AG09309 (cell line): ENCODE measurements at regions not wholly inside any gene's neighbourhood (a gene's known extent, or its start where the extent isn't known, plus 50 kb on each side); places are given as distances from the start of the nearest gene placed in this dataset.
A peak's percentile ranks its signal among the peaks of the same experiment; 100 is the strongest.

Experiments
- DNase-seq: peaks from one replicate; pipeline ENCODE4 v3.0.0-alpha.2; 2010; ENCODE audit warnings: low read depth
- H3K4me3 ChIP-seq: 2 replicates; pipeline ENCODE4 v1.5.1; 2011; ENCODE audit warnings: mild to moderate bottlenecking, low read depth, low read length, moderate library complexity; ENCODE audit not compliant: control insufficient read depth
- CTCF ChIP-seq: IDR thresholded peaks from 2 replicates; pipeline ENCODE4 v1.5.1; 2011; ENCODE audit warnings: mild to moderate bottlenecking, low read depth, low read length, inconsistent platforms; ENCODE audit not compliant: insufficient read depth, control insufficient read depth; ENCODE audit errors: missing control alignments

DNA sequence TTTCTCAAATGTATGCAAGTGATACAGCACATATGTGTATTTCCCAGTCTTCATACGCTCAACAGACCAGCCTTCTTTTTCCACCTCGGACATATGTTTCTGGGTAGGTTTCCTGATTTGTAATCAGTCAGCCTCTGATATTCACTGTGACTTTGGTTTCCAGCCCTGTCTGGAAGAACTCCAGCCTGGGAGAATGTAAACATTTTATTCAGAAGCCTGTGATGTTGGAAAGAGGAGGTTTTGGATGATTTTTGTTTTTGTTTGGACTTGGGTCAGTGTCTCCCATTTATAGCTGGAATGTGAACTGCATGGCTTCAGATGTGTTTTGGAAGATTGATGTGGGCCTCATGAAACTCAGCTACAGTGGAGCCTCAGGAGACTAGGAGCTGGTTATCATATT, 172.2 kb upstream of the CENPW start:
- no peak overlapping the region for H3K4me3 ChIP-seq
- no peak for TF ChIP-seq CTCF
- no peak for DNase-seq

GRCh38 chr6:126170433-126170832, 169.5 kb upstream of the CENPW start:
- no peak for DNase-seq
- no peak for TF ChIP-seq CTCF
- H3K4me3 ChIP-seq = no peak overlapping the region

DNA sequence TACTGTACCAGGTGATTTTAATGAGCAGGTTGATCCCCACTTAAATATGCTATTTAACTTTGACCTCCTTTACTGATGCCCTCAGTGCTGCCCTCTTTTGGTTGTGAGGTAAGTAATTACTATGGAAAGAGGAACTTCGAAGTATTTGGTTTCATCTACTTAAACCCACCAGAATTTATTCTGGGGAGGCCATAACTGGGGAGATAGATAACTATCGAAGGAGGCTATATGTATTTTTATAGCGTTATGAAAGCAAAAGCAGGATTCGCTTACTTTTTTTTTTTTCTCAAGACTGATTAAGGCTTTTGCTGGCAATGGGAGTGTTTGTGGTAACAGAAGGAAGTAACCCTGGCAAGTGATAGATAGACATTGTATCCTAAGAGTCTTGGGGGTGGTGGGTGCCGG, 168.9 kb upstream of the CENPW start:
- no peak overlapping the region for H3K4me3 ChIP-seq
- DNase-seq = no peak
- peak; percentile 63 for TF ChIP-seq CTCF

DNA sequence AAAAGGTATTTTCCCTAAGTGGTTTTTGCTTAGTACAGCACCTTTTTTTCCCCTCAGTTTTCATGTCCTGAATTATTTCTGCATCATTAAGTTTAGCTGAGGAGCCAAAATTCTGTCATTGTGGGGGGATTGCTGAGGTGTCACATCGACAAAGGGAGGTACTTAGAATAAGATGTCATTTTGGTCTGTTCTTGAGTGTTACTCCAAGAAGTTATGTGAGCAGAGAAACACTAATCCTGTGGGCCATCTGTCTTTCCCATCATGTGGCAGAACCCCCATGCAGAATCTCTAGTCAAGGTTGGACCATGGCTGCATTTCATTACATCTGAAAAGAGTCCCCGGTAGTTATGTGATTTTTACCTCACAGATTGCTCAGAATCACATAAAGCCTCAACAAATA, 167.8 kb upstream of the CENPW start:
- TF ChIP-seq CTCF = no peak
- no peak for DNase-seq
- no peak overlapping the region for H3K4me3 ChIP-seq

- TF ChIP-seq CTCF = no peak
- DNase-seq = no peak
- H3K4me3 ChIP-seq = no peak overlapping the region
Observed at GRCh38 chr6:126173265-126173664, 166.7 kb upstream of the CENPW start.

GRCh38 chr6:126174697-126175096, 165.2 kb upstream of the CENPW start:
- no peak for TF ChIP-seq CTCF
- no peak for DNase-seq

GRCh38 chr6:126175251-126175650, 164.7 kb upstream of the CENPW start:
- no peak for DNase-seq
- TF ChIP-seq CTCF = no peak
- H3K4me3 ChIP-seq = no peak overlapping the region

More at GRCh38 chr6:126174697-126175096, 165.2 kb upstream of the CENPW start:
- H3K4me3 ChIP-seq = no peak overlapping the region
